IPS-18a (cell line): ENCODE measurements at regions not wholly inside any gene's neighbourhood (a gene's known extent, or its start where the extent isn't known, plus 50 kb on each side); places are given as distances from the start of the nearest gene placed in this dataset.
"Not testable (repeated sequence)": the region's sequence is repeated elsewhere in the genome, so short reads cannot be mapped to it uniquely, and the experiment has no call there.

ENCODE experiments used
- H3K27ac ChIP-seq: one replicate; pipeline ENCODE4 v1.5.1; 2013; ENCODE audit warnings: low read length
- H3K27me3 ChIP-seq: one replicate; pipeline ENCODE4 v1.6.1; 2013; ENCODE audit warnings: mild to moderate bottlenecking, low read length; ENCODE audit not compliant: control insufficient read depth, insufficient read depth
- H3K36me3 ChIP-seq: one replicate; pipeline ENCODE4 v1.6.1; 2013; ENCODE audit warnings: low read depth, low read length; ENCODE audit not compliant: control insufficient read depth
- H3K4me1 ChIP-seq: one replicate; pipeline ENCODE4 v1.6.1; 2013; ENCODE audit warnings: low read depth, low read length; ENCODE audit not compliant: control insufficient read depth
- H3K4me3 ChIP-seq: one replicate; pipeline ENCODE4 v1.5.1; 2013; ENCODE audit warnings: low read length
- H3K9ac ChIP-seq: one replicate; pipeline ENCODE4 v1.6.1; 2013; ENCODE audit warnings: mild to moderate bottlenecking, low read length, moderate library complexity
- H3K9me3 ChIP-seq: one replicate; pipeline ENCODE4 v1.6.1; 2013; ENCODE audit warnings: low read depth, low read length; ENCODE audit not compliant: control insufficient read depth

- Histone ChIP-seq H3K9me3 (no peaks in the 10 kb centered on the region), H3K27ac (no peak overlapping the region), H3K9ac (no peak overlapping the region), H3K27me3 (no peaks in the 10 kb centered on the region), H3K4me3 (no peak overlapping the region), H3K36me3 (no peaks in the 10 kb centered on the region), H3K4me1 (no peaks in the 10 kb centered on the region)
Observed at GRCh38 chr1:199931666-199932377, 95.7 kb upstream of the NR5A2 start.

GRCh38 chr1:199932462-199932861 lies 95.0 kb upstream of the NR5A2 start:
- Histone ChIP-seq H3K9me3 (no peaks in the 10 kb centered on the region), H3K27me3 (no peaks in the 10 kb centered on the region), H3K9ac (no peak overlapping the region), H3K27ac (no peak overlapping the region), H3K4me1 (no peaks in the 10 kb centered on the region), H3K4me3 (no peak overlapping the region), H3K36me3 (no peaks in the 10 kb centered on the region)

GRCh38 chr1:199936441-199936840 lies 91.1 kb upstream of the NR5A2 start:
- Histone ChIP-seq H3K36me3 (no peaks in the 10 kb centered on the region), H3K4me1 (no peaks in the 10 kb centered on the region), H3K27me3 (no peaks in the 10 kb centered on the region), H3K9ac (no peak overlapping the region), H3K4me3 (no peak overlapping the region), H3K9me3 (no peaks in the 10 kb centered on the region), H3K27ac (no peak overlapping the region)

- no peak overlapping the region for H3K27ac ChIP-seq
- no peaks in the 10 kb centered on the region for H3K4me1 ChIP-seq
- H3K36me3 ChIP-seq, result no peaks in the 10 kb centered on the region
- no peaks in the 10 kb centered on the region for H3K9me3 ChIP-seq
- H3K9ac ChIP-seq, result no peak overlapping the region
- no peak overlapping the region for H3K4me3 ChIP-seq
- H3K27me3 ChIP-seq, result no peaks in the 10 kb centered on the region
Observed at GRCh38 chr1:199937161-199937560, 90.3 kb upstream of the NR5A2 start.

GRCh38 chr1:199937661-199938060 lies 89.8 kb upstream of the NR5A2 start:
- H3K4me1 ChIP-seq, result no peaks in the 10 kb centered on the region
- H3K9me3 ChIP-seq, result no peaks in the 10 kb centered on the region
- H3K27ac ChIP-seq, result no peak overlapping the region
- no peaks in the 10 kb centered on the region for H3K27me3 ChIP-seq
- no peaks in the 10 kb centered on the region for H3K36me3 ChIP-seq
- no peak overlapping the region for H3K4me3 ChIP-seq
- H3K9ac ChIP-seq, result no peak overlapping the region

GRCh38 chr1:199944986-199945385 lies 82.5 kb upstream of the NR5A2 start:
- no peaks in the 10 kb centered on the region for H3K9me3 ChIP-seq
- no peaks in the 10 kb centered on the region for H3K36me3 ChIP-seq
- no peaks in the 10 kb centered on the region for H3K4me1 ChIP-seq
- H3K9ac ChIP-seq, result no peak overlapping the region
- H3K27ac ChIP-seq, result no peak overlapping the region
- H3K4me3 ChIP-seq, result no peak overlapping the region
- H3K27me3 ChIP-seq, result no peaks in the 10 kb centered on the region

GRCh38 chr1:199945591-199945990 lies 81.9 kb upstream of the NR5A2 start:
- H3K4me1 ChIP-seq, result no peaks in the 10 kb centered on the region
- no peaks in the 10 kb centered on the region for H3K27me3 ChIP-seq
- H3K36me3 ChIP-seq, result no peaks in the 10 kb centered on the region
- no peak overlapping the region for H3K4me3 ChIP-seq
- H3K27ac ChIP-seq, result no peak overlapping the region
- H3K9me3 ChIP-seq, result no peaks in the 10 kb centered on the region
- H3K9ac ChIP-seq, result no peak overlapping the region

- no peaks in the 10 kb centered on the region for H3K9me3 ChIP-seq
- no peak overlapping the region for H3K27ac ChIP-seq
- H3K4me3 ChIP-seq, result no peak overlapping the region
- no peaks in the 10 kb centered on the region for H3K4me1 ChIP-seq
- H3K36me3 ChIP-seq, result no peaks in the 10 kb centered on the region
- H3K9ac ChIP-seq, result no peak overlapping the region
- no peaks in the 10 kb centered on the region for H3K27me3 ChIP-seq
Observed at GRCh38 chr1:199946305-199947155, 81.0 kb upstream of the NR5A2 start.

GRCh38 chr1:199948587-199949280 lies 78.8 kb upstream of the NR5A2 start:
- Histone ChIP-seq H3K4me1 (no peaks in the 10 kb centered on the region), H3K36me3 (no peaks in the 10 kb centered on the region), H3K4me3 (no peak overlapping the region), H3K9ac (no peak overlapping the region), H3K27me3 (no peaks in the 10 kb centered on the region), H3K9me3 (no peaks in the 10 kb centered on the region), H3K27ac (no peak overlapping the region)

GRCh38 chr1:199951005-199951404 lies 76.5 kb upstream of the NR5A2 start:
- not testable (repeated sequence) for H3K4me1 ChIP-seq, H3K27ac ChIP-seq, H3K4me3 ChIP-seq, H3K9me3 ChIP-seq, H3K36me3 ChIP-seq, H3K9ac ChIP-seq, H3K27me3 ChIP-seq

- Histone ChIP-seq H3K27me3 (no peaks in the 10 kb centered on the region), H3K27ac (no peak overlapping the region), H3K4me3 (no peak overlapping the region), H3K9ac (no peak overlapping the region), H3K36me3 (no peaks in the 10 kb centered on the region), H3K4me1 (peaks cover 3% of the 10 kb centered on the region), H3K9me3 (no peaks in the 10 kb centered on the region)
Observed at GRCh38 chr1:199953651-199954050, 73.9 kb upstream of the NR5A2 start.
